NOMO-1 (cell line): ENCODE measurements at regions not wholly inside any gene's neighbourhood (a gene's known extent, or its start where the extent isn't known, plus 50 kb on each side); places are given as distances from the start of the nearest gene placed in this dataset.

Source experiments
- DNase-seq, 2 experiments: peaks; one replicate each; lab custom pipeline; 2025; ENCODE audit not compliant: unreplicated experiment in 2 of 2; lab: John Stamatoyannopoulos, UW

DNA sequence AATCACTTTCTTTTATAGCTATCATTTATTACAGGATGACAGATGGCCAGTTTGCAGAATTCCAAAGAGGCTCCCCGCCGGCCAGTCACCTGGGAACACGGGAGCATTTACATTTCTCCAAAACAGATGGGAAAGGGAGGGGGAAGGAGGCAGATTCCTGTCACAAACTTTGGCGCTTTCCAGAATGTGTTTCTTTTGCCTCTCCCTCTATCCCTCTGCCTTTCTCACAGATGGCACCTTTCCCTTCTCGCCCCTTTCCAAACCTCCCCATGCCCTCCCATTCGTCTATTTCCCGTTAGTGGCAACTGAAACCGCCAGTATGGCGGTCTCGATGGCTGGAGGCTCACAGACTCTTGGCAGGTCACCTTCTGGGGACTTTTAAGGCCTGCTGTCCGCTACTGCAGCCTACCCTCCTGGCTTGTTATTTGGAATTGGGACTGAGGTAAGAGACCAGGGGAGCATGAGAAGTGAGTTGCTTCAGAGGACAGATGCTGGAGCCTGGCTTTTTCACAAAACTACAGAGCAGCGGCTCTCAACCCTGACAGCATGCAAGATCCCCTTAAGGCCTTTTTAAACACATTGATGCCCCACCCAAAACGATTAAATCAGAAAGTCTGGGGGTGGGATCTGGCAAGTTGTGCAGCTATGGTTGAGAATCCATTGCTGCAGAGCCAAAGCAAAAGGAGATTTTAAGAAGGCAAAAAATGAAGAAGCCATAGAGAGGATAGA is 161.5 kb upstream of the VASH1 start:
- DNase-seq = no peak

GRCh38 chr14:76603713-76604112 is 157.6 kb upstream of the VASH1 start:
- no peak for DNase-seq

- no peak for DNase-seq
These were observed 153.8 kb upstream of the VASH1 start for GRCh38 chr14:76607510-76607909.

- DNase-seq = no peak
These were observed 148.6 kb upstream of the VASH1 start for GRCh38 chr14:76612654-76613053.

DNA sequence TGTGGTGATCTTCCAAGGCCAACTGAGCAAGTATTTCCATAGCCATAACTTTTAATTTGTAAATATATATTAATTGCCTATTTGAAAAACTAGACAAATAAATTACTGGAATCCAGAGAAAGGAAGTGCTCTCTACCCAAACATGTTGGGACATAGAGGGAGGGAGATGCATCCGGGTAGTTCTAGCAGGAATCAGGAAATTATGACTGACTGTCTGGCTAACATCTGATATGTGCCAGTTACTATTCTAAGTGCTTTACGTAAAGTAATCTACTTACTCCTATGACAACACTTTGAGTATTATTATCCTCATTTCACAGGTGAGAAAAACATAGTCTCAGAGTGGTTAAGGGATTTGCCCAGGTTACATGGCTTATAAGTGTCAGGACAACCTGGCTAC is 147.7 kb upstream of the VASH1 start:
- no peak for DNase-seq

GRCh38 chr14:76615331-76615730 is 145.9 kb upstream of the VASH1 start:
- no peak for DNase-seq

DNA sequence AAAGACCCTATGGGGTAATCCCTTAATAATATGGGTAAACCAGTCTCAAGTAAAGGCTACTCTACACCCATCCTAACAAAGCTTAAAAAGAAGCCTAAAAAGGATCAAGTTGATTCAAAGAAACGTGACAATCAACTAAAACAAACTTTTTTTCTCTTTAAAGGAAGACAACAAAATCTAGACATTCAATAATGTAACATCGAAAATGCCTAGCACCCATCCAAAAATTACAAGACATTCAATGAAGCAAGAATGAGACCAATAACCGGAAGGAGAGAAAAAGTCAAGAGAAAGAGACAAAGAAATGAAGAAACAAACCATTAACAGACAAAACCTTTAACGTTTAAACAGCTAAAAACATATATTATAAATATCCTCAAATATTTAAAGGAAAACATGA is 143.8 kb upstream of the VASH1 start:
- no peak for DNase-seq

- no peak for DNase-seq
These were observed 124.7 kb upstream of the VASH1 start for GRCh38 chr14:76636602-76637001.

DNA sequence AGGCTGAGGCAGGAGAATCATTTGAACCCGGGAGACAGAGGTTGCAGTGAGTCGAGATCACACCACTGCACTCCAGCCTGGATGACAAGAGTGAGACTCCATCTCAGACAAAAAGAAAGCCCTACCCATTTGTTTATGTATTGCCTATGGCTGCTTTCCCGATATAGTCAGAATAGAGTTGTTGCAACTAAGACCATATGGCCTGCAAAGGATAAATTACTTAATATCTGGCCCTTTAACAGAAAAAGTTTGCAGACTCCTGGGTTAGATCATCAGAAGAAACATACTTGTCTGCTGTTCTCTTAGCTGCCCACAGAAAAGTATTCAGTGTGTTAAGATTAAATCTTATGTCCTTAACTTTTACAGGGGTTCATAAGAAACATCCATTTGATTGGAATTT is 122.4 kb upstream of the VASH1 start:
- DNase-seq = no peak

DNA sequence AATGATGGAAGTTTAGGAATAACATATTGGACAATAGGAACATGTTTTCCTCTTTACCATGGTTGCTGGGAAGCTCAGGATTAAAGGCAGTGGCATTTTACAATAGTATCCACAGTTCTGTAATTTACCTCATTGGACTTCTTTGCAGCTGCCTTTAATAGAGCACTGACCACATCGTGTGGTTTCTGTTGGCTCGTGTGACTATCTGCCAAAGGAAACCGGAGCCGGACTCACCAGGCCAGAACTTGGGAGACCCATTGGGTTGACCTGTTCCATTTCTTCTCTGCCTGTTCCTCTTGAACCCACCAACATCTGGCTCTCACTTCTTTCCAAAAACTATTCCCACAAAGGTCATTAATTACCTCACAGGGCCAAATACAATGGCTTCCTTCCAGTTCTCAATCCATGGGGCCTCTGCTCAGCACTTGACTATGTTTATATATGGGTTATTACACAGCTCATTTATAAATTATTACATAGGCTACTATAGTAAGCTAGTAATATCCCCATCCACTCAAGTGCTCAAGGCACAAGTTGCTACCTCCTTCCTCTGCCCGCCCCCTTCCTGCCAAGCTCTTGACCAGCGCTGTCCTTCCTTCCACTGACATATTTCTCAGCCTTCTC is 121.5 kb upstream of the VASH1 start:
- no peak for DNase-seq

DNA sequence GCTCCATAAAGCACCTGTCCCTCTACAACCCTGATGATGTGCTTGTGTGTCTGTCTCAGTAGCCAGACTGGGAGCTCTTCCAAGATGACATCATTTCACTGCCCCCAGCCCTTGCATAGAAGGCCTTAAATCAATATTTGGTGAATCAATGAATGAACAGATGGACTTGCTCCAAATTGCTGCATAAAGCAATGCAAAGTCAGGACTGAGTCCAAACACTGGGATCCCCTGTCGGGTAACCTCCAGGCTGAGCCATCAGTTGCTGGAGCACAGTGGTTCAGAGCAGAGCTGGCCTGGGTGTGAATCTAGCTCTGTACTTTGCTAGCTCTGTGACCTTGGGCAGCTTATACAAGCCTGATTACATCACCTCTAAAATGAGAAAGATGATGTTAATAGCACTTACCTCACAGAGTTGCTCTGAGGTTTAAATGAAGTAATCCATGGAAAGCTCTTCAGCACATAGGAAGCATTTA is 120.3 kb upstream of the VASH1 start:
- no peak for DNase-seq

GRCh38 chr14:76641541-76641940 is 119.7 kb upstream of the VASH1 start:
- no peak for DNase-seq

- DNase-seq = no peak
These were observed 117.4 kb upstream of the VASH1 start for GRCh38 chr14:76643887-76644286.

GRCh38 chr14:76644855-76645518 is 116.3 kb upstream of the VASH1 start:
- peak; percentile 10 to 13 for DNase-seq

DNA sequence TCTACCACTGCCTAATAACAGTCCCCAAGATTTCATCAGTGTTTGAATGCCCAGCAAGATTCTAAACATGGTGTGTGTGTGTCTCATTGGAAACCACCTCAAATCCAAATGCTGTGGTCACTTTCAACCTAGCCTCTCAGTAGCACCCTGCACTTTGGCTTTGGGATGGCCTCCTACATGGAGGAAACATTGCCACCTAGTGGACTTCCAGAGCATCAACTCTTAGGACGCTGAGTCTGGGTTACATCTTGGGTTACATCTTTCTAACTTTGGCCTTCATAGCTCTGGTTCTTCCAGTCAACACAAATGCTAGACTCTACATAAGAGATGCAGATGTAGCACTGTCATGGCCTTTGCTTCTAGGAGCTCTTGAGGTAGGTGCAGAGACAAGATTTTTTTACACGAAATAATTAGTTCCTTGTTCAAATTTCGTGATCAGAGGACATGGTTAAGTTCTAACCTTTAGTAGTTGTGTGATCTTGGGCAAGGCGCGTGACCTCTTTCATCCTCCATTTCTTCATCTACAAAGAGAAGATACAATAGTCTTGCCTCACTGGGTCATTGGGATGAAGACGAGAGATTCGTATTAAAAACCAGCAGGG is 113.5 kb upstream of the VASH1 start:
- DNase-seq = peak; percentile 39 to 63

- DNase-seq = no peak
These were observed 109.7 kb upstream of the VASH1 start for GRCh38 chr14:76651410-76652055.

DNA sequence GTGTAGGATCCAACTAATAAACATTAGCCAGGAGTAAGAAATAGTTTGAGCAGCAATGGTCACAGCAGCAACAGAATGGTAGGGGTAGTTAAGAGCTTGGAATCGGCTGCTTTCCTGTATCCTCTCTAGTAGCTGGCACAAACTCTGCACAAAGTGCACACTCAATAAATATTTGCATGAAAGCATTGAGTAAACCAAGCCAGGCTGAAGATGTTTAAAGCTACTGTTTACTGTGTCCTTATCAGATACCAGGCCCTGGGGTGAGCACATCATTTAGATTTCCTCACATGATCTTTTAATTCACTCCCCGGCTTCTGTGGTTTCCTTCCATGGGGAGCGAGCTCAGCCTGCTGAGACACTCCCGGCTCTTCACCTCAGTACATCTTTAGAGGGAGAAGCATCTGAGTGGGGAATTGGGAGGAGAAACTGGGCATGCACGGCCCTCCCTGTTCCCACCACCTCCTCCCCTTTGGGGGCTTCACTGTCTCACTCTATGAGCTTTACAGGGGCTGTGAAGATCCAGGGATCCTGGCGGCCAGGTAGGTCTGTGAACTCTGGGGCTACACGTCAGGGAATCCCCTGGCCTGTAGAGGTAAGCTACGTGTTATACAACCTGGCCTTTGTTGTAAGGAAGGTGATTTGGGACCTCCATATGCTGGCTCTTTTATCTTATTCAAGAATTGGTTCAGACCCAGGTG is 107.2 kb upstream of the VASH1 start:
- DNase-seq = no peak

GRCh38 chr14:76654573-76655108 is 106.6 kb upstream of the VASH1 start:
- no peak for DNase-seq

DNA sequence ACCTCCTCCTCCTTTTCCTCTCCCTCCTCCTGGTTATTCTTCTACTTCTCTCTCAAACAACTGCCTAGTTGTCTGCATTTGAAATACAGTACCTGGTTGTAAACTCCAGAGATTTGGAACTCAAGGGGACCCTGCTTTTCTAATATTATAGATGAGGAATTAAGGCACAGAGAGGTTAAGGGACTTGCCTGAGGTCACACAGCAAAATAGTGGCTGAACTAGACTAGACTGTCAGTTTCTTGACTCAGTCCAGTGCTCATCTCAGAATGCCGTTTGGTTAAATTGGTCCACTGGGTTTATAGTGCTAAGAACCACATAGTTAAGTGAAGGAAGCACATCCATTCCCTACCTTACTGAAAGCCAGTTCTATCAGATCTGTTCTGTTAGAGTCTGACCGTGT is 105.9 kb upstream of the VASH1 start:
- no peak for DNase-seq

DNA sequence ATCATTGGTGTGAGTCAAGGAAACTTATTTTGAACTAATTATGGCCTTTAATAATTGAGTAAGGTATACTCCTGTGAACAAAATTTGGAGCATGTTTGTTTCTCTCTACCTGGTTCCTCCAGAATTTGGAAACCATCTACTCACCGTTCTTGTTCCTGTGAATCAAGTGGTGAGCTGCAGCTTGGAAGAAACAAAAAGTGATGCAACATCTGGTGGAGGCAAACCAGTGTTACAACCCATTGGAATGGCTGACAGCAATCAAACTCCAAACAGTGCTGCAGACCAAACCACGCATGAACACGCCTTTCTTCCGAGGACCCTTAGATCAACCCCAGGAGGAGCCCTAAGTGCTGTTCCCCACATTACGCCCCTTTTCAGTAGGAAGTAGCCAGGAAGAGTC is 104.7 kb upstream of the VASH1 start:
- no peak for DNase-seq
